Fibroblast of skin of left quadriceps (primary cell): ENCODE measurements at regions not wholly inside any gene's neighbourhood (a gene's known extent, or its start where the extent isn't known, plus 50 kb on each side); places are given as distances from the start of the nearest gene placed in this dataset.
A peak's percentile ranks its signal among the peaks of the same experiment; 100 is the strongest.

ENCODE experiments used
- DNase-seq, 2 experiments: peaks; one replicate each; pipeline ENCODE4 v3.0.0-alpha.2; 2013; ENCODE audit warnings: low read depth in 2 of 2

- DNase-seq = no peak
These were observed 383.9 kb upstream of the DAB2 start for GRCh38 chr5:39808656-39809055.

GRCh38 chr5:39801306-39801705 is 376.5 kb upstream of the DAB2 start:
- no peak for DNase-seq

- no peak for DNase-seq
These were observed 375.3 kb upstream of the DAB2 start for GRCh38 chr5:39800042-39800601.

- no peak for DNase-seq
These were observed 374.5 kb upstream of the DAB2 start for GRCh38 chr5:39799242-39799641.

GRCh38 chr5:39794513-39795210 is 369.9 kb upstream of the DAB2 start:
- peak; percentile 63 to 74 for DNase-seq

GRCh38 chr5:39785410-39785809 is 360.6 kb upstream of the DAB2 start:
- DNase-seq = no peak

- peak; percentile 75 to 77 for DNase-seq
These were observed 359.1 kb upstream of the DAB2 start for GRCh38 chr5:39783756-39784421.

GRCh38 chr5:39780347-39780746 is 355.6 kb upstream of the DAB2 start:
- no peak for DNase-seq

- no peak for DNase-seq
These were observed 355.1 kb upstream of the DAB2 start for GRCh38 chr5:39779831-39780230.

- DNase-seq = no peak
These were observed 351.1 kb upstream of the DAB2 start for GRCh38 chr5:39775797-39776365.

GRCh38 chr5:39775086-39775796 is 350.5 kb upstream of the DAB2 start:
- peak; percentile 83 to 84 for DNase-seq

GRCh38 chr5:39774605-39775004 is 349.8 kb upstream of the DAB2 start:
- peak; percentile 51 for DNase-seq

- no peak for DNase-seq
These were observed 347.5 kb upstream of the DAB2 start for GRCh38 chr5:39772307-39772706.

GRCh38 chr5:39767916-39768315 is 343.1 kb upstream of the DAB2 start:
- no peak for DNase-seq

GRCh38 chr5:39765366-39765765 is 340.6 kb upstream of the DAB2 start:
- DNase-seq = peak in 1 of 2 experiments; percentile 40

GRCh38 chr5:39762761-39763160 is 338.0 kb upstream of the DAB2 start:
- no peak for DNase-seq

GRCh38 chr5:39761199-39761950 is 336.6 kb upstream of the DAB2 start:
- DNase-seq = no peak

- DNase-seq = peak; percentile 97 to 98
These were observed 335.8 kb upstream of the DAB2 start for GRCh38 chr5:39760385-39761198.

GRCh38 chr5:39759701-39760100 is 334.9 kb upstream of the DAB2 start:
- peak in 1 of 2 experiments; percentile 42 for DNase-seq

GRCh38 chr5:39758426-39758825 is 333.6 kb upstream of the DAB2 start:
- DNase-seq = no peak

- DNase-seq = peak in 1 of 2 experiments; percentile 39
These were observed 332.4 kb upstream of the DAB2 start for GRCh38 chr5:39757131-39757530.
